ENCODE measurements at regions not wholly inside any gene's neighbourhood (a gene's known extent, or its start where the extent isn't known, plus 50 kb on each side); places are given as distances from the start of the nearest gene placed in this dataset.
"Not testable (repeated sequence)": the region's sequence is repeated elsewhere in the genome, so short reads cannot be mapped to it uniquely, and the experiment has no call there.

GRCh38 chr3:61378311-61378710, 127.1 kb upstream of the FHIT start:
- Histone ChIP-seq H3K4me1 (ENCODE audit: insufficient read depth, low read length) (no peaks in the 10 kb centered on the region), H3K36me3 (ENCODE audit: insufficient read depth, low read length) (no peaks in the 10 kb centered on the region), H3K27me3 (ENCODE audit: insufficient read depth, low read length) (no peaks in the 10 kb centered on the region), H3K4me3 (ENCODE audit: low read length in 2 of 2) (no peak overlapping the region), H3K27ac (ENCODE audit: low read depth, low read length) (no peak overlapping the region), H3K9me3 (ENCODE audit: control insufficient read depth in 1 of 2, low read length in 2 of 2) (no peaks in the 10 kb centered on the region)
- H3K9me3 Mint-ChIP-seq: peaks cover 0 to 2% (median 0%) of the 10 kb centered on the region in 8 donors
- POLR2A ChIA-PET (ENCODE audit: partially characterized antibody): no interaction called here
- CTCF ChIA-PET (ENCODE audit: partially characterized antibody): interaction anchor here (1.1 kb wide), 1 partner anchor 1803 kb away, joined by 3 read pairs; no protein-coding TSS in a partner anchor
- intact Hi-C loops (cut with micrococcal nuclease): no loop called here
- peaks cover 5 to 13% of the 10 kb centered on the region in 2 donors for H3K27me3 Mint-ChIP-seq
- H3K4me3 Mint-ChIP-seq: no peak overlapping the region
- no peak for DNase-seq
- no peaks in the 10 kb centered on the region for H3K36me3 Mint-ChIP-seq
- H3K4me1 Mint-ChIP-seq: peaks cover 0 to 5% (median 4%) of the 10 kb centered on the region in 4 donors
- no peak overlapping the region for H3K27ac Mint-ChIP-seq

DNA sequence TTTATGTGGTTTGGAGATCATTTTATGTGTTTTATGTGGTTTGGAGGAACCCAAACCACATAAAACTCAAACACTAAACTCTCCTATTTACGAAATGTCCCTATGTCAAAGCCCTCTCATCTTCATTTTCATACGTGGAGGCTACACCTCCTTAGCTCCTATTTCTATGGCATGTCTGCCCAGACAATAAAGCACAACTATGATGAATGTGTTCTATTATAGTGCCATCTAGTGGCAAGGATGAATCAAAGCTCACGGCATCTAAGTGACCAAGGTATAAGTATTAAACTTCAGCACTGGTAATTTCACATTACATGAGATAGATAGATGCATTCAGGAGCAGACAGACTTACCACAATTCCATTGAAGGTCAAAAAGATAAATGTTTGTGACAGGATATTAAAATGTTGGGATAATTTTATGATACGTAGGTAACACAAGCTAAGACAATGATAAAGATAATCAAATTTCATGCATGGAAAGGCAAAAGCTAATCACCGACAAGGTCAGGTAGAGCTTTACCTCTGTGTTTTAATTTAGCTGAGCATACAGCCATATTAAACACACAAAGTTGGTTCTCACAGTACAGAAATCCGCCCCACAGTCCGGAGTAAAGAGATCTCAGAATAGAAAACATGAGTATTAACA, 130.6 kb upstream of the FHIT start:
- Mint-ChIP-seq H3K4me3 (no peak overlapping the region), H3K27ac (no peak overlapping the region), H3K27me3 (peaks cover 16% of the 10 kb centered on the region in 2 donors), H3K9me3 (peaks cover 0 to 3% (median 0%) of the 10 kb centered on the region in 8 donors), H3K4me1 (peaks cover 0 to 5% (median 4%) of the 10 kb centered on the region in 4 donors), H3K36me3 (no peaks in the 10 kb centered on the region)
- no peak overlapping the region for H3K27ac ChIP-seq (ENCODE audit: low read depth, low read length)
- no peak overlapping the region for H3K4me3 ChIP-seq (ENCODE audit: low read length in 2 of 2)
- H3K9me3 ChIP-seq (ENCODE audit: control insufficient read depth in 1 of 2, low read length in 2 of 2): no peaks in the 10 kb centered on the region
- DNase-seq: peak in 4 of 5 donors; percentile 34 to 40 (median 36)
- no peaks in the 10 kb centered on the region for H3K27me3 ChIP-seq (ENCODE audit: insufficient read depth, low read length)
- CTCF ChIA-PET (ENCODE audit: partially characterized antibody): interaction anchor here (0.6 to 2.4 kb wide), 11 partner anchors 8 to 1816 kb away, joined by 3 to 19 read pairs (median 4); no protein-coding TSS in a partner anchor
- no peaks in the 10 kb centered on the region for H3K4me1 ChIP-seq (ENCODE audit: insufficient read depth, low read length)
- H3K36me3 ChIP-seq (ENCODE audit: insufficient read depth, low read length): no peaks in the 10 kb centered on the region
- intact Hi-C loops (cut with micrococcal nuclease): loop anchor here (1.0 kb wide), 1 partner anchor 1807 kb away; no protein-coding TSS in a partner anchor
- POLR2A ChIA-PET (ENCODE audit: partially characterized antibody): no interaction called here

- peaks cover 0 to 18% (median 9%) of the 10 kb centered on the region in 8 donors for H3K9me3 Mint-ChIP-seq
- H3K36me3 ChIP-seq (ENCODE audit: insufficient read depth, low read length): no peaks in the 10 kb centered on the region
- no peak overlapping the region for H3K27ac ChIP-seq (ENCODE audit: low read depth, low read length)
- peaks cover 4 to 11% of the 10 kb centered on the region in 2 donors for H3K27me3 Mint-ChIP-seq
- no peaks in the 10 kb centered on the region for H3K27me3 ChIP-seq (ENCODE audit: insufficient read depth, low read length)
- CTCF ChIA-PET (ENCODE audit: partially characterized antibody): no interaction called here
- H3K9me3 ChIP-seq (ENCODE audit: control insufficient read depth in 1 of 2, low read length in 2 of 2): no peaks in the 10 kb centered on the region
- intact Hi-C loops (cut with micrococcal nuclease): no loop called here
- peaks cover 0 to 1% (median 0%) of the 10 kb centered on the region in 4 donors for H3K4me1 Mint-ChIP-seq
- H3K4me3 ChIP-seq (ENCODE audit: low read length in 2 of 2): no peak overlapping the region
- no peak overlapping the region for H3K27ac Mint-ChIP-seq
- H3K4me1 ChIP-seq (ENCODE audit: insufficient read depth, low read length): no peaks in the 10 kb centered on the region
- no peak for DNase-seq
- no peak overlapping the region for H3K4me3 Mint-ChIP-seq
- H3K36me3 Mint-ChIP-seq: no peaks in the 10 kb centered on the region
- POLR2A ChIA-PET (ENCODE audit: partially characterized antibody): no interaction called here
Observed at GRCh38 chr3:61387817-61388216, 136.6 kb upstream of the FHIT start.

DNA sequence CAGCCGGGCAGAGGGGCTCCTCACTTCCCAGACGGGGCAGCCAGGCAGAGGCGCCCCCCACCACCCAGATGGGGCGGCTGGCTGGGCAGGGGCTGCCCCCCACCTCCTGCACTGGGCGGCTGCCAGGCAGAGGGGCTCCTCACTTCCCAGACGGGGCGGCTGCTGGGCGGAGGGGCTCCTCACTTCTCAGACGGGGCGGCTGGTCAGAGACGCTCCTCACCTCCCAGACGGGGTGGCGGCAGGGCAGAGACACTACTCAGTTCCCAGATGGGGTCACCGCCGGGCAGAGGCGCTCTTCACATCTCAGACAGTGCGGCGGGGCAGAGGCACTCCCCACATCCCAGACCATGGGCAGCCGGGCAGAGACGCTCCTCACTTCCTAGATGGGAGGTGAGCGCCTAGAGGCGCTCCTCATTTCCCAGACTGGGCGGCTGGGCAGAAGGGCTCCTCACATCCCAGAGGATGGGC, 142.3 kb upstream of the FHIT start:
- intact Hi-C loops (cut with micrococcal nuclease); H3K36me3 Mint-ChIP-seq; POLR2A ChIA-PET (ENCODE audit: partially characterized antibody): not testable (repeated sequence)

GRCh38 chr3:61401359-61401758, 150.1 kb upstream of the FHIT start:
- Histone ChIP-seq H3K4me3 (ENCODE audit: low read length in 2 of 2) (no peak overlapping the region), H3K9me3 (ENCODE audit: control insufficient read depth in 1 of 2, low read length in 2 of 2) (no peaks in the 10 kb centered on the region), H3K27me3 (ENCODE audit: insufficient read depth, low read length) (no peaks in the 10 kb centered on the region), H3K27ac (ENCODE audit: low read depth, low read length) (no peak overlapping the region), H3K4me1 (ENCODE audit: insufficient read depth, low read length) (no peaks in the 10 kb centered on the region), H3K36me3 (ENCODE audit: insufficient read depth, low read length) (no peaks in the 10 kb centered on the region)
- H3K36me3 Mint-ChIP-seq: no peaks in the 10 kb centered on the region
- no peak overlapping the region for H3K4me3 Mint-ChIP-seq
- intact Hi-C loops (cut with micrococcal nuclease): no loop called here
- H3K27ac Mint-ChIP-seq: no peak overlapping the region
- ChIA-PET CTCF (ENCODE audit: partially characterized antibody) (interaction anchor here (0.7 kb wide), 1 partner anchor 11 kb away, joined by 3 read pairs; no protein-coding TSS in a partner anchor), POLR2A (ENCODE audit: partially characterized antibody) (no interaction called here)
- no peak for DNase-seq
- H3K9me3 Mint-ChIP-seq: peaks cover 0 to 4% (median under 1%) of the 10 kb centered on the region in 8 donors
- no peaks in the 10 kb centered on the region for H3K4me1 Mint-ChIP-seq
- no peaks in the 10 kb centered on the region for H3K27me3 Mint-ChIP-seq

More for the DNA sequence above, 142.3 kb upstream of the FHIT start:
- H3K4me3 Mint-ChIP-seq; H3K27ac Mint-ChIP-seq; H3K27ac ChIP-seq (ENCODE audit: low read depth, low read length); H3K4me3 ChIP-seq (ENCODE audit: low read length in 2 of 2); H3K4me1 ChIP-seq (ENCODE audit: insufficient read depth, low read length); CTCF ChIA-PET (ENCODE audit: partially characterized antibody); H3K4me1 Mint-ChIP-seq; H3K27me3 Mint-ChIP-seq; H3K9me3 ChIP-seq (ENCODE audit: control insufficient read depth in 1 of 2, low read length in 2 of 2); H3K36me3 ChIP-seq (ENCODE audit: insufficient read depth, low read length); DNase-seq; H3K27me3 ChIP-seq (ENCODE audit: insufficient read depth, low read length): not testable (repeated sequence)
- H3K9me3 Mint-ChIP-seq: peaks cover 3 to 33% (median 17%) of the 10 kb centered on the region in 8 donors

- intact Hi-C loops (cut with micrococcal nuclease): no loop called here
- ChIA-PET POLR2A (ENCODE audit: partially characterized antibody) (no interaction called here), CTCF (ENCODE audit: partially characterized antibody) (no interaction called here)
- H3K4me1 ChIP-seq (ENCODE audit: insufficient read depth, low read length): no peaks in the 10 kb centered on the region
- Mint-ChIP-seq H3K27ac (no peak overlapping the region), H3K4me3 (no peak overlapping the region), H3K9me3 (peaks cover 0 to 8% (median 2%) of the 10 kb centered on the region in 8 donors), H3K4me1 (no peaks in the 10 kb centered on the region), H3K36me3 (no peaks in the 10 kb centered on the region), H3K27me3 (peaks cover 8% of the 10 kb centered on the region in 2 donors)
- no peaks in the 10 kb centered on the region for H3K36me3 ChIP-seq (ENCODE audit: insufficient read depth, low read length)
- no peak for DNase-seq
- H3K27ac ChIP-seq (ENCODE audit: low read depth, low read length): no peak overlapping the region
- no peaks in the 10 kb centered on the region for H3K9me3 ChIP-seq (ENCODE audit: control insufficient read depth in 1 of 2, low read length in 2 of 2)
- H3K27me3 ChIP-seq (ENCODE audit: insufficient read depth, low read length): no peaks in the 10 kb centered on the region
- no peak overlapping the region for H3K4me3 ChIP-seq (ENCODE audit: low read length in 2 of 2)
Observed at GRCh38 chr3:61407397-61407796, 154.0 kb upstream of the PTPRG start.

DNA sequence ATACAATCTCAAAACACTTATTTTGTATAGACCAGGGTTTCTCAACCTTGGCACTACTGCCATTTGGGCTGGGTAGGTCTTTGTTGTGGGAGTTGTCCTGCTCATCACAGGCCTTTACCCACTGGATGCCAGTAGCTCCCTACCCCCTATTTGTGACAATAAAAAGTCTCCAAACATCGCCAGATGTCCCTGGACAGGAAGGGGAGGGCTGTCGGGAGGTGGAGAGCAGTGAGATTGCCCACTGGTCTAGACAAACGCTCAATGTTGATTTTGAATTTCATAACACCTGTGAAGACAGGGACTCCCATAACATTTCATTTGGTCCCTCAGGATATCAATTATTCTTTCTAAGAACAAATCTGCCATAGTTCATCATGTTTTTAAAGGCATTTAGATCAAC, 151.7 kb upstream of the PTPRG start:
- H3K9me3 ChIP-seq (ENCODE audit: control insufficient read depth in 1 of 2, low read length in 2 of 2): no peaks in the 10 kb centered on the region
- intact Hi-C loops (cut with micrococcal nuclease): no loop called here
- Mint-ChIP-seq H3K4me3 (no peak overlapping the region), H3K36me3 (no peaks in the 10 kb centered on the region), H3K27me3 (peaks cover 8% of the 10 kb centered on the region in 2 donors), H3K27ac (no peak overlapping the region), H3K9me3 (peaks cover 0 to 8% (median 2%) of the 10 kb centered on the region in 8 donors), H3K4me1 (peaks cover 0 to 4% (median 0%) of the 10 kb centered on the region in 4 donors)
- H3K27ac ChIP-seq (ENCODE audit: low read depth, low read length): no peak overlapping the region
- no peaks in the 10 kb centered on the region for H3K27me3 ChIP-seq (ENCODE audit: insufficient read depth, low read length)
- H3K36me3 ChIP-seq (ENCODE audit: insufficient read depth, low read length): no peaks in the 10 kb centered on the region
- DNase-seq: no peak
- CTCF ChIA-PET (ENCODE audit: partially characterized antibody): no interaction called here
- POLR2A ChIA-PET (ENCODE audit: partially characterized antibody): no interaction called here
- H3K4me3 ChIP-seq (ENCODE audit: low read length in 2 of 2): no peak overlapping the region
- H3K4me1 ChIP-seq (ENCODE audit: insufficient read depth, low read length): no peaks in the 10 kb centered on the region

All from CD4-positive, alpha-beta memory T cell (primary cell).